IPS-18a (cell line): ENCODE measurements at regions not wholly inside any gene's neighbourhood (a gene's known extent, or its start where the extent isn't known, plus 50 kb on each side); places are given as distances from the start of the nearest gene placed in this dataset.

Source experiments
- H3K27ac ChIP-seq: one replicate; pipeline ENCODE4 v1.5.1; 2013; ENCODE audit warnings: low read length
- H3K27me3 ChIP-seq: one replicate; pipeline ENCODE4 v1.6.1; 2013; ENCODE audit warnings: mild to moderate bottlenecking, low read length; ENCODE audit not compliant: control insufficient read depth, insufficient read depth
- H3K36me3 ChIP-seq: one replicate; pipeline ENCODE4 v1.6.1; 2013; ENCODE audit warnings: low read depth, low read length; ENCODE audit not compliant: control insufficient read depth
- H3K4me1 ChIP-seq: one replicate; pipeline ENCODE4 v1.6.1; 2013; ENCODE audit warnings: low read depth, low read length; ENCODE audit not compliant: control insufficient read depth
- H3K4me3 ChIP-seq: one replicate; pipeline ENCODE4 v1.5.1; 2013; ENCODE audit warnings: low read length
- H3K9ac ChIP-seq: one replicate; pipeline ENCODE4 v1.6.1; 2013; ENCODE audit warnings: mild to moderate bottlenecking, low read length, moderate library complexity
- H3K9me3 ChIP-seq: one replicate; pipeline ENCODE4 v1.6.1; 2013; ENCODE audit warnings: low read depth, low read length; ENCODE audit not compliant: control insufficient read depth

DNA sequence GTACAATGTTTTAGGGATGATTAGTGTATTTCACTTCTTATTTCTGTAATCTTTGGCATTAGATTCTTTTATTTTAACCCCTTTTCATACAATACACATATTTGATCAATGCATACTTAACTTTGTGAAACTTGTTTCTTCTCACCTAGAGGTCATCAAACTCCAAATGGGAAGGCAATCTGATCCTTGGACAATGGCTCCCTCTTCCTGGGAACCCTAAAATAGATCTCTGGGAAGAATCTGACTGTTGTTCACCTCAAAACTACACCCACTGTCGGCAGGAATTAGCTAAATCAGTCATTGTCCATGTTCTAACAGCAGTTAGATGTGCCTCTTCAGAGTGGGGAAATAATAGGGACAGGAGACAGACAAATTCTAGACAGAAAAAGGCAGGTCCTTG is 707.4 kb upstream of the CHORDC1 start:
- H3K27ac ChIP-seq = no peak overlapping the region
- no peaks in the 10 kb centered on the region for H3K9me3 ChIP-seq
- no peaks in the 10 kb centered on the region for H3K27me3 ChIP-seq
- H3K36me3 ChIP-seq = no peaks in the 10 kb centered on the region
- no peak overlapping the region for H3K9ac ChIP-seq
- no peak overlapping the region for H3K4me3 ChIP-seq
- H3K4me1 ChIP-seq = no peaks in the 10 kb centered on the region

DNA sequence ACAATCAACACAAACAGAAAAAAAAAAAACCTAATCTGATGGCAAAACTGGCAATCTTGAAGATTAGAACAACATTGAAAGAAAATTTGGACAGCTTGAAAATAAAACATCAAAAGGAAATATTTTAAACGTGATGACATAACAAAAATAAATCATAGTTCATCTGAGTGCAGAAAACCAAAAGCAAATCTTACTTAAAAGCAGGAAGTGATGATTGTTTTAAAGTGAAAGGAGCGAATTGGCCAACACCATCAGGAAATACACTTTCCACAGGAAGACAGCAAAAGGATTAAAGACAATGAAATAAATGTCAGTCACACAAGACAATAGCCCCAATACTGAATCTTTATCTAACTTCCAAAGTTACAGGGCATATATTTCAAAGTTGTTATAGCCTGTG is 696.5 kb upstream of the CHORDC1 start:
- no peak overlapping the region for H3K9ac ChIP-seq
- no peaks in the 10 kb centered on the region for H3K36me3 ChIP-seq
- no peak overlapping the region for H3K27ac ChIP-seq
- no peaks in the 10 kb centered on the region for H3K27me3 ChIP-seq
- H3K4me3 ChIP-seq = no peak overlapping the region
- H3K4me1 ChIP-seq = no peaks in the 10 kb centered on the region
- H3K9me3 ChIP-seq = no peaks in the 10 kb centered on the region

DNA sequence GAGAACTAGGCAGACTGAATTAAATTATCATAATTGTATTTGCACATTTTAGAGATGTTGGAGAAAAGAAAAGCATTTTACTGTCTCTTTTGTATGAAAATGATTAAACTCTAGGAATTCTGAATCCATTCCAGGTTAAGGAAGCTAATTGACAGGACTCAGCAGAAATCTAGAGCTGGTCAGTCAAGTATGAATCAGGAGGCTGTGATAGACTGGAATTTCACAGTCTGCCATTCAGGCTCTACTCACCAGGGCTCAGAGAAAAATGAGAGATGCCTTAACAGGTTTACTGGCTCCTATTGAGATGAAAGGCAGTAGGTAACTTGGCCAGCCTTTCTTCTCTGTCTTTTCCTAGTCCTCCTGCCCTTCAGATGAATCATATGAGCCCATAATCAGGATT is 693.9 kb upstream of the CHORDC1 start:
- no peaks in the 10 kb centered on the region for H3K36me3 ChIP-seq
- no peaks in the 10 kb centered on the region for H3K27me3 ChIP-seq
- H3K4me3 ChIP-seq = no peak overlapping the region
- no peak overlapping the region for H3K27ac ChIP-seq
- H3K9ac ChIP-seq = no peak overlapping the region
- H3K9me3 ChIP-seq = no peaks in the 10 kb centered on the region
- no peaks in the 10 kb centered on the region for H3K4me1 ChIP-seq

DNA sequence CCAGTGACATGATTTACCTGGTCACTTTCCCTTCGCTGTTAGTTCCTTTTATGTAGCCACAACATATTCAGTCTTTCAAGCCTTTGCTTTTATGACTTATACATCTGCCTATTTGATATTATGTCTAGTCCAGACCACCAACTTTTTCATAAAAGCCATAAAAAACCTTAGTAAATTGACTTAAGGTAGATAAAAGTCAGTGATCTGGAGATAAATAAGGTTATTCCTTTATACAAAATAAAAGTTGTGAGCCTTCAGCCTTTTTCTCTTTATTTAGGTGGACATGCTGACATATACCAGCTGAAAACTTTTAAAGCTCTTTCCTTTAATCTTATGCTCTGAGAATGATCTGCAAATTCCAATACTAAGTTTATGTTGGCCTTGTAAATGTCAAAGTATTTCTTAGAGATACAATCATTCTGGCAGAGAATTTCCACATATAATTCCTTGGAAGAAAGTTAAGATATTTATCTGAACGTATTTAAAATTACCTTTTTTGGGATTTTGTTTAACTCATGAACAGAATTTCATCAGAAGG is 690.4 kb upstream of the CHORDC1 start:
- no peak overlapping the region for H3K27ac ChIP-seq
- H3K36me3 ChIP-seq = no peaks in the 10 kb centered on the region
- no peaks in the 10 kb centered on the region for H3K27me3 ChIP-seq
- no peaks in the 10 kb centered on the region for H3K9me3 ChIP-seq
- H3K4me3 ChIP-seq = no peak overlapping the region
- H3K4me1 ChIP-seq = no peaks in the 10 kb centered on the region
- no peak overlapping the region for H3K9ac ChIP-seq

DNA sequence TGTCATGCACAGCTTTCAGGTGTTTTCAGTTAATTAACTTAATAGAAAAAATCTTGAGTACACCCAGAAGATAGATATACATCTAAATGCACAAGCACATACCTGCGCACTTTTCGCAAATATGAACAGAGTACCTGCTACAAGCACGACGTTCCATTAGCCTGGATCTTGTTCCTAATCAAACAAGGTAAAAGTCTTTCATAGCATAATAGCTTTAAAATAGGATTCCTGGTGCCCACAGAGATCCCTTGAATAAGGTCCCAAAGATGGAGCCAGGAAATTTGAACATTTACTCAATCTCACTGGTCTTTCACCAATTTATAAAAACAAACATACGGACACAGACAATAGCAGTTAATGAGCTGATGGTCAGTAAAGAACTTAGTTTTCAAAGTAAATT is 689.8 kb upstream of the CHORDC1 start:
- Histone ChIP-seq H3K9me3 (no peaks in the 10 kb centered on the region), H3K27me3 (no peaks in the 10 kb centered on the region), H3K4me1 (no peaks in the 10 kb centered on the region), H3K27ac (no peak overlapping the region), H3K4me3 (no peak overlapping the region), H3K9ac (no peak overlapping the region), H3K36me3 (no peaks in the 10 kb centered on the region)

DNA sequence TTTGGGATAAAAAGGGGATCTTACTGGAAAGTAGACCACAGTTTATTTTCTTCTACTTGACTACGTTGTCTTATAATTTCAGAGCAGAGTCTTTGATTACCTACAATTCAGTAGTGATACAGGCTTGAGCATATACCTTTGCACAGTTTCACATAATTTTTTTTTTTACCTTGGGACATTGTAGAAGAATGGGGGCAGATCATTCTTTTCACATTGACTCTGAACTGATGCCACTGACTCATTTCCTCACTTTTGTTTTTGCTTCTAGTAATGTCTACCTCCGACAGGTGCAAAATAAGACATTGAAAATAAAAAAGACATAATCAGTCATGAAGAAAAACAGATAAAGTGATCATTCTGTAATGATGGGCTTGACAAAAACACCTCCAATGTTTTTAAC is 688.3 kb upstream of the CHORDC1 start:
- no peaks in the 10 kb centered on the region for H3K36me3 ChIP-seq
- H3K9me3 ChIP-seq = no peaks in the 10 kb centered on the region
- H3K9ac ChIP-seq = no peak overlapping the region
- H3K4me3 ChIP-seq = no peak overlapping the region
- no peaks in the 10 kb centered on the region for H3K27me3 ChIP-seq
- H3K4me1 ChIP-seq = no peaks in the 10 kb centered on the region
- no peak overlapping the region for H3K27ac ChIP-seq

DNA sequence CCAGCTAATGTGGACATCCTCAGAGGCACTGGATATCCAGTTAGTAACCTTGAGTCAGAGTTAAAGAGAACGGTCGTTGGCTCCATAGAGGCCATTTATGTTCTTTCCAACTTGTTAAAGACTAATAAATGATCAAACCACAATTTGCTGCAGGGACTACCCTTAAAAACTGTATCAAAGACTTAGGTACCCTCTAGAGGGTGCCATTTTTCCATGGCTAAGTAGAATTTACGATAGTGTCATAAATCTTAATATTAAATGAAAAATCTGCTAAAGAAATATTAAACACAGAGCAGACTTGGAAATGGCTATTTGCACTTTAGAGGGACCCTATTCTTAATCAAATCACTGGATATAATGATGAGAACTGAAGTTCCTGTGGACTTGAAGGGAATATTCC is 685.2 kb upstream of the CHORDC1 start:
- H3K27ac ChIP-seq = no peak overlapping the region
- H3K27me3 ChIP-seq = no peaks in the 10 kb centered on the region
- no peak overlapping the region for H3K9ac ChIP-seq
- no peaks in the 10 kb centered on the region for H3K4me1 ChIP-seq
- no peaks in the 10 kb centered on the region for H3K9me3 ChIP-seq
- no peaks in the 10 kb centered on the region for H3K36me3 ChIP-seq
- no peak overlapping the region for H3K4me3 ChIP-seq

DNA sequence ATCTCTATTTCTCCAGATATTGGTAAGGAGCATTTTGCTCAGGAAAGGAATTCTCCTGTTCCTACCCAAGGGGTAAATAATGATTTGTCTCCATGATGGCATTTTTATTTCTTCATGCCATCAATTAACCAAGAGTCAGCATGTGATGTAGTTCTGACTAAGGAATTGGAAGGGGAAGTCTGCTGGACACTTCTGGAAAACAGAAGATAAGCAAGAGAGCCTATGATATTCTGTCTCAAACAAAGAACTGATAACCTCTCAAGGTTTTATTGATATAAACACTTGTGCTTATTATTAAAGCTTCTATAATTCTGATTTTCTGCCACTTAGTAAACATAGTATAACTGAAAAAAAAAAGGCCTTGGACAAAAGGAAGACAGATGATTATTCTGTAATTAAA is 673.0 kb upstream of the CHORDC1 start:
- Histone ChIP-seq H3K27me3 (no peaks in the 10 kb centered on the region), H3K36me3 (no peaks in the 10 kb centered on the region), H3K4me1 (peaks cover 6% of the 10 kb centered on the region), H3K4me3 (no peak overlapping the region), H3K27ac (no peak overlapping the region), H3K9ac (no peak overlapping the region), H3K9me3 (no peaks in the 10 kb centered on the region)

DNA sequence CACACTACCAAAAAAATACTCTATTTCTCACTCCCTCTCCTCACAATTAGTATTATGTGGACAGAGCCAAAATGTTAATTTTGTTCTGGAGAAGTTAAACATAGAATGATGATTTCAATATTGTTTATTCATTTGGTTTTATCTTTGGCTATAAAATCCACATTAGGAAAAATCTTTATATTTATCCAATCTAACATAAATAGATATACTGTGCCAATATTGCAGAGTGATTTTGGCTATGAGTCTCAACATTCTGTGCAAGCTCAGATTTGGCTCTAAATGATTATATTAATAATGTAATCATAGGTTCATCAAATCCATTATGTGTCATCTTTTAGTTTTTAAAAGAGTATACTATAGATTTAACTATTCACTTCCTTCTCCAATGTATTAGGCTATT is 667.5 kb upstream of the CHORDC1 start:
- H3K27me3 ChIP-seq = no peaks in the 10 kb centered on the region

DNA sequence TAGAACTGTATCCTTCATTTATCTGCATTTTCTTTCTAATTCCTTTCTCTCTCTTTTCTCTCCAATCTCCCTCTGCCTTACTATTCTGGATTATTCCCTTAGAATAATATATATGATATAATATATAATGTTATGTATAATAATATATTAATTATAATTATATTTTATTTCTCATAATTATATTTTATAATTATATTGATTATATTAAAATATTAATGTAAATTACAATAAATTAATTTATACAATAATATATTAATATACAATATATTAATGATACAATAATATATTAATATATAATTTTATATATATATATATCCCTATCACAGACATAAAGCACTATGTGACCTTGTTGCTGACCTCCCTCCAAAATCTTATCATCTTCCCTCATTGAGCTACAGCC is 661.3 kb upstream of the CHORDC1 start:
- Histone ChIP-seq H3K9ac (no peak overlapping the region), H3K4me3 (no peak overlapping the region), H3K9me3 (no peaks in the 10 kb centered on the region)

More for the DNA sequence above, 667.5 kb upstream of the CHORDC1 start:
- Histone ChIP-seq H3K9me3 (no peaks in the 10 kb centered on the region), H3K4me3 (no peak overlapping the region), H3K27ac (no peak overlapping the region), H3K36me3 (no peaks in the 10 kb centered on the region), H3K4me1 (no peaks in the 10 kb centered on the region), H3K9ac (no peak overlapping the region)

DNA sequence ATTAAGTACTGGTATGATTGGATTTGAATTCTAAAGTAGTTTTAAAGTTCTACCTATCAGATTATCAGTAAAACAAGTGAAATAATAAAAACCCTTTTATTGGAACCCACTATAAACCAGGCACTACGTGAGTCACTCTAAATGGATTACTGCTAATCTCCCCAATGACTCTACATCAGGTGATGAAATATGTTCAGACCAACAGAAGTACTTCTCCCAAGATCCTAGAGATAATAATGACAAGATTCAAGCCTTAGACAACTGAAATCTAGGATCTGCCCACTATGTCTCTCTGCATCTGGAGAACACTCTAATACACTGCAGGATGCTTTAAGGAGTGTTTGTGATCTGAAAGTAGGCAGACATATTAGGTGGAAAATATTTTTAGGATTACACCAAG is 652.1 kb upstream of the CHORDC1 start:
- H3K4me3 ChIP-seq = no peak overlapping the region
- no peak overlapping the region for H3K9ac ChIP-seq
- no peaks in the 10 kb centered on the region for H3K9me3 ChIP-seq
- no peaks in the 10 kb centered on the region for H3K27me3 ChIP-seq
- H3K36me3 ChIP-seq = no peaks in the 10 kb centered on the region
- H3K4me1 ChIP-seq = no peaks in the 10 kb centered on the region
- H3K27ac ChIP-seq = no peak overlapping the region

More for the DNA sequence above, 661.3 kb upstream of the CHORDC1 start:
- Histone ChIP-seq H3K27me3 (no peaks in the 10 kb centered on the region), H3K4me1 (no peaks in the 10 kb centered on the region), H3K27ac (no peak overlapping the region), H3K36me3 (no peaks in the 10 kb centered on the region)

DNA sequence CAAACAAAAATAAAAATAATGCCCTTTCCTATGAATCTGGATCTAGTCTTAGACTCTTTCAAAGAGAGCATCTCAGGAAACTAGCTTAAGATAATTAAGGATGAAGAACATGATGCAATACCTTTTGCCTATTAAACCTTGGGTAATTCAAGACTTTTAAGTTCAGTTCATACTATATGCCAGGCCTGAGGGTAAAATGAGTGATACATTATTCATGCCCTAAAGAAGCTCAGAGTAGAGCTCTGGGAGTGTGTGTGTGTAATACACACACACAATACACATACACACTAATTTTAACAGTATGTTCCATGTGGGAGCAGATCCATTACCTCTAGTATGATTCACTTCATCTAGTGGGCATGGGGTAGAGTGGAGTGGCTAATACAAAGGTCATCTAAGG is 651.4 kb upstream of the CHORDC1 start:
- Histone ChIP-seq H3K9ac (no peak overlapping the region), H3K36me3 (no peaks in the 10 kb centered on the region), H3K4me1 (no peaks in the 10 kb centered on the region), H3K27me3 (no peaks in the 10 kb centered on the region), H3K27ac (no peak overlapping the region), H3K4me3 (no peak overlapping the region), H3K9me3 (no peaks in the 10 kb centered on the region)
